Calu3 (cell line): ENCODE measurements at regions not wholly inside any gene's neighbourhood (a gene's known extent, or its start where the extent isn't known, plus 50 kb on each side); places are given as distances from the start of the nearest gene placed in this dataset.

Experiments used
- BruUV-seq: library from RNA; stranded (reverse); fragments of 400-500 nt; replicated peaks from 2 replicates; lab custom pipeline; 2021; lab: Mats Ljungman, UMichigan
- CTCF ChIA-PET: fragments of 300-600 bp; sonication (Branson Sonifier 250); formaldehyde crosslinking; loops from one replicate; lab custom pipeline; 2022; ENCODE audit warnings: antibody characterized with exemption; lab: Charles Lee
- DNase-seq: peaks from one replicate; pipeline ENCODE4 v3.0.0; 2022
- H3K27ac Mint-ChIP-seq: one replicate; pipeline ENCODE4 v1.8.0; 2022; ENCODE audit warnings: mixed read lengths; ENCODE audit not compliant: unreplicated experiment
- H3K27me3 Mint-ChIP-seq: one replicate; pipeline ENCODE4 v1.8.0; 2022; ENCODE audit warnings: mixed read lengths; ENCODE audit not compliant: unreplicated experiment
- H3K36me3 Mint-ChIP-seq: one replicate; pipeline ENCODE4 v1.8.0; 2022; ENCODE audit warnings: mild to moderate bottlenecking, moderate library complexity, mixed read lengths; ENCODE audit not compliant: insufficient read depth, unreplicated experiment
- H3K4me1 Mint-ChIP-seq: one replicate; pipeline ENCODE4 v1.8.0; 2022; ENCODE audit warnings: mild to moderate bottlenecking, low read depth, mixed read lengths; ENCODE audit not compliant: unreplicated experiment
- H3K4me3 Mint-ChIP-seq: one replicate; pipeline ENCODE4 v1.8.0; 2022; ENCODE audit warnings: mild to moderate bottlenecking, low read depth, moderate library complexity, mixed read lengths; ENCODE audit not compliant: unreplicated experiment
- H3K9me3 Mint-ChIP-seq: one replicate; pipeline ENCODE4 v1.8.0; 2022; ENCODE audit warnings: low read depth, mixed read lengths; ENCODE audit not compliant: unreplicated experiment
- intact Hi-C: fragments of 100-400 bp; cut with micrococcal nuclease; formaldehyde crosslinking; loops from one replicate; pipeline ENCODE4 v1.10.0; 2022; ENCODE audit not compliant: unreplicated experiment
- TF ChIP-seq, protein P1 (sequence below): fragments of 200-600 bp; IDR thresholded peaks from one replicate; pipeline ENCODE4 v1.8.0; 2022; ENCODE audit warnings: antibody characterized with exemption; ENCODE audit not compliant: unreplicated experiment

DNA sequence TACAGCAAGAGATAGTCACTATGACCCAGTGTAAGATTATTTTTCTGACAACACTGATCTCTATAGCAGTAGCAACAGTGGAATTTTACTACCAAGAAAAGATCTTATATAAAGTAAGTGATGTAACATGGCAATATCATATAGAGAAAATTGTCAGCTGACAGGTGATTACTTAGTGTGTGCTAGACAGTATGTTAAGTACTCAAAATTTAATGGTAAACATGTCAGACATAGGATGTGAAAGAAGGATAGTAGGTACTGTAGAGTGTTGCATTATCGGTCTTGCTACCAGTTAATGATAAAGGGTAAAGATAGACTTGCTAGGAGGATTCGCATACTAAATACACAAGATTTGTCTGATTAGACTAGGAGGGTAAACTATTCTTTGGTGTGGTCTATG lies 247.4 kb downstream of the CYLC2 start:
- intact Hi-C loops, result no loop called here
- TF ChIP-seq, protein P1, sequence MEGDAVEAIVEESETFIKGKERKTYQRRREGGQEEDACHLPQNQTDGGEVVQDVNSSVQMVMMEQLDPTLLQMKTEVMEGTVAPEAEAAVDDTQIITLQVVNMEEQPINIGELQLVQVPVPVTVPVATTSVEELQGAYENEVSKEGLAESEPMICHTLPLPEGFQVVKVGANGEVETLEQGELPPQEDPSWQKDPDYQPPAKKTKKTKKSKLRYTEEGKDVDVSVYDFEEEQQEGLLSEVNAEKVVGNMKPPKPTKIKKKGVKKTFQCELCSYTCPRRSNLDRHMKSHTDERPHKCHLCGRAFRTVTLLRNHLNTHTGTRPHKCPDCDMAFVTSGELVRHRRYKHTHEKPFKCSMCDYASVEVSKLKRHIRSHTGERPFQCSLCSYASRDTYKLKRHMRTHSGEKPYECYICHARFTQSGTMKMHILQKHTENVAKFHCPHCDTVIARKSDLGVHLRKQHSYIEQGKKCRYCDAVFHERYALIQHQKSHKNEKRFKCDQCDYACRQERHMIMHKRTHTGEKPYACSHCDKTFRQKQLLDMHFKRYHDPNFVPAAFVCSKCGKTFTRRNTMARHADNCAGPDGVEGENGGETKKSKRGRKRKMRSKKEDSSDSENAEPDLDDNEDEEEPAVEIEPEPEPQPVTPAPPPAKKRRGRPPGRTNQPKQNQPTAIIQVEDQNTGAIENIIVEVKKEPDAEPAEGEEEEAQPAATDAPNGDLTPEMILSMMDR, result no peak
- no peak overlapping the region for H3K4me3 Mint-ChIP-seq
- no peaks in the 10 kb centered on the region for H3K27me3 Mint-ChIP-seq
- CTCF ChIA-PET, result no interaction called here
- H3K9me3 Mint-ChIP-seq, result no peaks in the 10 kb centered on the region
- no peaks in the 10 kb centered on the region for H3K36me3 Mint-ChIP-seq
- BruUV-seq, result no TSS peak
- DNase-seq, result no peak
- H3K27ac Mint-ChIP-seq, result no peak overlapping the region
- H3K4me1 Mint-ChIP-seq, result no peaks in the 10 kb centered on the region

GRCh38 chr9:103243553-103243952 lies 248.4 kb downstream of the CYLC2 start:
- Mint-ChIP-seq H3K4me3 (no peak overlapping the region), H3K4me1 (no peaks in the 10 kb centered on the region), H3K27ac (no peak overlapping the region), H3K36me3 (no peaks in the 10 kb centered on the region), H3K9me3 (no peaks in the 10 kb centered on the region), H3K27me3 (no peaks in the 10 kb centered on the region)
- intact Hi-C loops, result no loop called here
- DNase-seq, result no peak
- no TSS peak for BruUV-seq
- CTCF ChIA-PET, result no interaction called here
- TF ChIP-seq, protein P1, result no peak

DNA sequence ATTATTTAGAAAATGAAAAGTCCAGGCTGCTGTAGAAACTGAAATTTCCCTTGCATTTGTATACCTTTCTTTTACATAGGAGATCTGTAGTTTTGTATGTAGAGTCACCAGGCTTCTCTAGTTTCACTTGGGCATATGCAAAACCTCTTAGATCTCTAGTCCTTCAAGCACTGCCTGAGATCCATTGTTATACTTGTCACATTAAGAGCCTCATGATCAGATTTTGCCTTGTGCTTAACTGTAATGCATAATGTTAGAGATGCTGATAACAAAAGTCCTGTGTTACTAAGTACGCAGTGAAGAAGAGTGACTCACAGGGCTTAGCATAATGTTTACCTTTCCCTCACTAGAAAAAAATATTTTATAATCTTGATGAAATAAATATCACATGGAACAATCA lies 250.2 kb downstream of the CYLC2 start:
- no TSS peak for BruUV-seq

GRCh38 chr9:103261951-103262350 lies 266.8 kb downstream of the CYLC2 start:
- CTCF ChIA-PET, result no interaction called here
- peaks cover 5% of the 10 kb centered on the region for H3K9me3 Mint-ChIP-seq
- intact Hi-C loops, result no loop called here
- no peaks in the 10 kb centered on the region for H3K27me3 Mint-ChIP-seq
- BruUV-seq, result no TSS peak
- H3K4me3 Mint-ChIP-seq, result no peak overlapping the region
- no peak for DNase-seq
- TF ChIP-seq, protein P1, result no peak
- no peaks in the 10 kb centered on the region for H3K36me3 Mint-ChIP-seq
- no peaks in the 10 kb centered on the region for H3K4me1 Mint-ChIP-seq
- H3K27ac Mint-ChIP-seq, result no peak overlapping the region

More for the DNA sequence above, 250.2 kb downstream of the CYLC2 start:
- Mint-ChIP-seq H3K27ac (no peak overlapping the region), H3K4me3 (no peak overlapping the region), H3K36me3 (no peaks in the 10 kb centered on the region), H3K27me3 (no peaks in the 10 kb centered on the region), H3K4me1 (no peaks in the 10 kb centered on the region), H3K9me3 (no peaks in the 10 kb centered on the region)
- TF ChIP-seq, protein P1, result no peak
- CTCF ChIA-PET, result no interaction called here
- DNase-seq, result no peak
- intact Hi-C loops, result no loop called here
